ENCODE measurements at regions not wholly inside any gene's neighbourhood (a gene's known extent, or its start where the extent isn't known, plus 50 kb on each side); places are given as distances from the start of the nearest gene placed in this dataset.

DNA sequence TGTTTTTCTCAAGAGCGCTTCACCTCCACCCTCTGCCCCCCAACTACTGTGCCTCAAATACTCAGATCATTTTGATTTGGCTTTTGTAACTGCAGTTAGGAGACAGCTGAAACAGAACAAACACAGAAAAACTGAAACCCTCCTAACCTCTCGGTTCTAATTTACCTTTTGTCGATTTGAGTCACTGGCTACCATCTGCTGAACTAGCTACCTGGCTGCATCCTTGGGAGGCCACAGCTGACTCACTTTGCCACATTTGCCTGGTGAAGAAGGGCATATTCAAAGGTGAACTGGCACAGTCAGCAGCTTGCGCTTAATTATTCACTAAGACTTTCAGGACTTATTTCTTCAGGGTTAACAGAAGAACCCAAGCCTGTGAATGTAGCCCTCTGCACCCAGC, 117.7 kb downstream of the FOXB1 start:
- H3K4me3 ChIP-seq (ENCODE audit: low read depth, low read length), result no peak overlapping the region
- TF ChIP-seq, protein P1, sequence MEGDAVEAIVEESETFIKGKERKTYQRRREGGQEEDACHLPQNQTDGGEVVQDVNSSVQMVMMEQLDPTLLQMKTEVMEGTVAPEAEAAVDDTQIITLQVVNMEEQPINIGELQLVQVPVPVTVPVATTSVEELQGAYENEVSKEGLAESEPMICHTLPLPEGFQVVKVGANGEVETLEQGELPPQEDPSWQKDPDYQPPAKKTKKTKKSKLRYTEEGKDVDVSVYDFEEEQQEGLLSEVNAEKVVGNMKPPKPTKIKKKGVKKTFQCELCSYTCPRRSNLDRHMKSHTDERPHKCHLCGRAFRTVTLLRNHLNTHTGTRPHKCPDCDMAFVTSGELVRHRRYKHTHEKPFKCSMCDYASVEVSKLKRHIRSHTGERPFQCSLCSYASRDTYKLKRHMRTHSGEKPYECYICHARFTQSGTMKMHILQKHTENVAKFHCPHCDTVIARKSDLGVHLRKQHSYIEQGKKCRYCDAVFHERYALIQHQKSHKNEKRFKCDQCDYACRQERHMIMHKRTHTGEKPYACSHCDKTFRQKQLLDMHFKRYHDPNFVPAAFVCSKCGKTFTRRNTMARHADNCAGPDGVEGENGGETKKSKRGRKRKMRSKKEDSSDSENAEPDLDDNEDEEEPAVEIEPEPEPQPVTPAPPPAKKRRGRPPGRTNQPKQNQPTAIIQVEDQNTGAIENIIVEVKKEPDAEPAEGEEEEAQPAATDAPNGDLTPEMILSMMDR (IDR thresholded peaks at IDR 0.05; ENCODE audit: insufficient read depth, low read depth, low read length), result no peak
- no peak for DNase-seq (ENCODE audit: low read depth)

DNA sequence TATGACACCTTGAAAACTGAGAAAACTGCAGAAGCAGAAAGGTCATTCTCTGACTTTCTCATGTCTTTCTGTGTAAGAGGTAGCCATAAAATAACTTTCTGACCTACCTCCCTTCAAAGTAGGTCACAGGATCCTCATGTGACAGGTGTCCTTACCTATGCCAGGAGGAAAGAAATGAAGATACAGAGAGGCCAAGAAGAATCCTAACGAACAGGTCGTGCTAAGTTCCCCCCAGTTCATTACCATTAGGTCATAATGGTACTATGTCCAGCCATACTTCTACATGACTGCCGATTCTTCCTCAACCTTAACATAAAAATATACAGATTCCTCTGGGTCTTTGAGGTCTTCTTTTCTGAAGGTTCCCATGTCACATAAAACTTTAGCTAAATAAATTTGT, 118.6 kb downstream of the FOXB1 start:
- no peak overlapping the region for H3K4me3 ChIP-seq (ENCODE audit: low read depth, low read length)
- no peak for DNase-seq (ENCODE audit: low read depth)
- TF ChIP-seq, protein P1 (IDR thresholded peaks at IDR 0.05; ENCODE audit: insufficient read depth, low read depth, low read length), result no peak

DNA sequence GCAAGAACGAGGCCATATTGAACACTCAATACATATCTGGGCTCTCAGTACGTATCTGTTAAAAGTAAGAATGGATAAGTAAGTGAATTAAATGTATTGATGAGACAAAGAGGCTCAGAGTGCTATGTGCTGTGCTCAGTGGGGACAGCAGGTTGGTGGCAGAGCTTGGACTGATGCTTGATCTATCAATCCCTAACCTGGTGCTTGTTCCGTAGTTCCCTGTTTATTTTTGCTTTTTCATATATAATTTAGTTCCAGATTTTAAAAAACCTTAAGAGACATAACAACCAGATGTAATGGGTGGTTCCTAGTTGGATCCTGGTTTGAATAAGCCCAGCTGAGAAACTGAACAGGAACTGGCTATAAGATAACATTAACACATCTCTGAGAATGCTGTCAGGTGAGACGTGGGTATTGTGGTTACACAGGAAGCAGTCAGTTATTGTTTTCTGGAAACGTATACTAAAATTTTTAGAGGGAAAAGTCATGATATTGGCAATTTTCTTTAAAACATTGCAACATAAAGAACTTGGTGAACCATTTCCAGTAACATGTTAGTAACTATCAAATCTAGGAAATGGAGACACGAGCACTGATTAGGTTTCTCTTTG, 120.5 kb downstream of the FOXB1 start:
- DNase-seq (ENCODE audit: low read depth), result no peak
- H3K4me3 ChIP-seq (ENCODE audit: low read depth, low read length), result no peak overlapping the region
- TF ChIP-seq, protein P1 (IDR thresholded peaks at IDR 0.05; ENCODE audit: insufficient read depth, low read depth, low read length), result no peak

DNA sequence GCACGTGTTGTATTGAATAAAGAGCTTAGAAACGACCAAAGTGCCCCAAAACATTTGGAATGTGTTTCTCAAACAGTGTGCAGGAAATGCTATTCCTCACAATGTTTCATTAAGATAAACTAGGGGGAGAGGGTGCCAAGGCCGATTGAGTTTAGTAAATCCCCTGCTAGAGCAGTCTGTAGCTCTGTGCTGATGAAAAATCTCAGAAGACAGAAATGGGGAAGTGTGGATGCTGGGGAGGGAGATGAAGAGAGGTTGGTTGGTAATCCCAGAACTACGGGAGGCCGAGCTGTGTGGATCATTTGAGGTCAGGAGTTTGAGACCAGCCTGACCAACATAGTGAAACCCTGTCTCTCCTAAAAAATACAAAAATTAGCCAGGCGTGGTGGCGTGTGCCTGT, 121.2 kb downstream of the FOXB1 start:
- DNase-seq (ENCODE audit: low read depth), result no peak
- no peak overlapping the region for H3K4me3 ChIP-seq (ENCODE audit: low read depth, low read length)
- TF ChIP-seq, protein P1 (IDR thresholded peaks at IDR 0.05; ENCODE audit: insufficient read depth, low read depth, low read length), result no peak

GRCh38 chr15:60126200-60126599, 122.1 kb downstream of the FOXB1 start:
- TF ChIP-seq, protein P1 (IDR thresholded peaks at IDR 0.05; ENCODE audit: insufficient read depth, low read depth, low read length), result no peak
- no peak overlapping the region for H3K4me3 ChIP-seq (ENCODE audit: low read depth, low read length)
- no peak for DNase-seq (ENCODE audit: low read depth)

DNA sequence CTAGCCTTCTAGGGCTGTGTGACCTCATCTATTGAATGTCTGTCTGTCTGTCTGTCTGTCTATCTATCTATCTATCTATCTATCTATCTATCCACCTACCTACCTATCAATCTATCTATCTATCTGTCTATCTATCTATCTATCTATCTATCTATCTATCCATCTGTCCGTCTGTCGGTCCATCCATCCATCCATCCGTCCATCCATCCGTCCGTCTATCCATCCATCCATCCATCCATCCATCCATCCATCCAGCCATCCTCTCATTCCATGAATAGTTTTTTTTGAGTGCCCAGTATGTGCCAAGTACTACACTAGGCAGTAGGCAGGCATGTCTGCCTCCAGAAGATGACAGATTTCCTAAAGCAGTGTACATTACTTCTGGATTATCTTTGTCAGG, 122.5 kb downstream of the FOXB1 start:
- TF ChIP-seq, protein P1 (IDR thresholded peaks at IDR 0.05; ENCODE audit: insufficient read depth, low read depth, low read length), result no peak
- no peak for DNase-seq (ENCODE audit: low read depth)
- H3K4me3 ChIP-seq (ENCODE audit: low read depth, low read length), result no peak overlapping the region

DNA sequence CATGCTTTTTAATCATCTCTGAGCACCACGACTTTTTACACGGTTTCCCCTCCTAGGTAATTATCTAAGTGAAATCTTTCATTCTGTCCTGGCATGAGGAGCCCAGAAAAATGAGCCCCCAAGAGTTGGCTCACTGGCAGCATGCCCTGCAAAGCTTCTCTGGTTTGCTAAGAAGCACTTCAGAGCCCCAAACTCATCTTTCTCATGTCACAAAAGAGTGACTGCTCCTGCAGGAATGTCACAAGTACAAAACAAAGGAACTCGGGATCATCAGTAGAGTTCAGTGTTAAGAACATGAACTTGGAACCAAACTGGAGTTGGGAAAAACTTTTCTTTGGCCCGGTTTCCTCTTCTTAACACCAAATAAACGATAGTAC, 123.9 kb downstream of the FOXB1 start:
- DNase-seq (ENCODE audit: low read depth), result no peak
- TF ChIP-seq, protein P1 (IDR thresholded peaks at IDR 0.05; ENCODE audit: insufficient read depth, low read depth, low read length), result no peak
- peak overlapping the region; percentile 71 for H3K4me3 ChIP-seq (ENCODE audit: low read depth, low read length)

Measured in fibroblast of villous mesenchyme (primary cell).